H1 (cell line): ENCODE measurements at regions not wholly inside any gene's neighbourhood (a gene's known extent, or its start where the extent isn't known, plus 50 kb on each side); places are given as distances from the start of the nearest gene placed in this dataset.
A peak's percentile ranks its signal among the peaks of the same experiment; 100 is the strongest.

Experiments used
- CTCF ChIA-PET: fragments of 300-600 bp; sonication (Branson Sonifier 250); formaldehyde crosslinking; loops from one replicate; lab custom pipeline; 2021; ENCODE audit not compliant: partially characterized antibody; lab: Charles Lee
- POLR2A ChIA-PET: fragments of 300-600 bp; sonication (Branson Sonifier 250); formaldehyde crosslinking; loops from one replicate; lab custom pipeline; 2021; ENCODE audit warnings: inconsistent platforms; ENCODE audit not compliant: partially characterized antibody; lab: Charles Lee
- DNase-seq, 2 experiments: peaks; one replicate each; pipeline versions ENCODE4 v3.0.0 to v3.0.0-alpha.2; 2010 to 2022; ENCODE audit warnings: low spot score in 2 of 2, low read depth in 1 of 2, mixed read lengths in 1 of 2
- FAIRE-seq: peaks from 2 replicates; lab custom pipeline; 2011; peaks lifted over from hg19 to GRCh38; lab: Jason Lieb, UNC
- H2AFZ ChIP-seq: 2 replicates; pipeline ENCODE4 v1.8.1; 2012; ENCODE audit warnings: low read length, inconsistent platforms
- H2AK5ac ChIP-seq: 2 replicates; pipeline ENCODE4 v1.6.1; 2013; ENCODE audit warnings: low read depth, low read length
- H2BK120ac ChIP-seq: replicated peaks from 2 replicates; pipeline ENCODE3; 2013; ENCODE audit warnings: low read depth, low read length, inconsistent platforms
- H2BK12ac ChIP-seq: 2 replicates; pipeline ENCODE4 v1.6.1; 2013; ENCODE audit warnings: low read depth, low read length
- H2BK15ac ChIP-seq: 2 replicates; pipeline ENCODE4 v1.6.1; 2013; ENCODE audit warnings: low read length
- H2BK20ac ChIP-seq: 2 replicates; pipeline ENCODE4 v1.6.1; 2013; ENCODE audit warnings: low read length
- H2BK5ac ChIP-seq: 2 replicates; pipeline ENCODE4 v1.6.1; 2013; ENCODE audit warnings: low read depth, low read length
- H3K14ac ChIP-seq: 2 replicates; pipeline ENCODE4 v1.6.1; 2013; ENCODE audit warnings: inconsistent platforms; ENCODE audit not compliant: insufficient read length
- H3K18ac ChIP-seq: 2 replicates; pipeline ENCODE4 v1.6.1; 2013; ENCODE audit warnings: low read length; ENCODE audit errors: extremely low read depth
- H3K23ac ChIP-seq: 2 replicates; pipeline ENCODE4 v1.6.1; 2013; ENCODE audit warnings: inconsistent platforms; ENCODE audit not compliant: insufficient read length
- H3K23me2 ChIP-seq: 2 replicates; pipeline ENCODE4 v1.6.1; 2013; ENCODE audit warnings: low read depth, low read length
- H3K27ac ChIP-seq: 2 replicates; pipeline ENCODE4 v1.6.1; 2011; ENCODE audit warnings: low read depth, low read length, inconsistent platforms
- H3K27me3 ChIP-seq, 4 experiments: replicated peaks in 1 of 4; 1 replicate in 1 of 4; 2 replicates in 3 of 4; pipeline versions ENCODE4 v1.6.1 to v1.8.1; 2011 to 2013; ENCODE audit warnings: low read length in 3 of 4, mild to moderate bottlenecking in 3 of 4, inconsistent platforms in 2 of 4, mixed read lengths in 2 of 4, moderate library complexity in 1 of 4; ENCODE audit not compliant: control insufficient read depth in 3 of 4, insufficient read depth in 3 of 4; ENCODE audit errors: extremely low read depth in 1 of 4
- H3K36me3 ChIP-seq, 4 experiments: 2 replicates each; pipeline versions ENCODE4 v1.6.1 to v1.8.1; 2011 to 2013; ENCODE audit warnings: mild to moderate bottlenecking in 4 of 4, low read length in 3 of 4, moderate library complexity in 2 of 4, control low read depth in 1 of 4, inconsistent platforms in 1 of 4; ENCODE audit not compliant: insufficient read depth in 4 of 4, control insufficient read depth in 2 of 4
- H3K4ac ChIP-seq: replicated peaks from 2 replicates; pipeline ENCODE3; 2013; ENCODE audit warnings: low read length, low read depth, mixed read lengths, inconsistent platforms; ENCODE audit not compliant: insufficient read length
- H3K4me1 ChIP-seq, 4 experiments: replicated peaks in 1 of 4; 1 replicate in 1 of 4; 2 replicates in 3 of 4; pipeline versions ENCODE4 v1.6.1 to v1.8.1; 2011 to 2013; ENCODE audit warnings: low read length in 3 of 4, inconsistent platforms in 2 of 4, mixed read lengths in 1 of 4; ENCODE audit not compliant: insufficient read depth in 4 of 4, control insufficient read depth in 3 of 4
- H3K4me2 ChIP-seq, 2 experiments: 2 replicates each; pipeline versions ENCODE4 v1.6.1 to v1.8.1; 2011 to 2013; ENCODE audit warnings: low read depth in 2 of 2, low read length in 2 of 2, control low read depth in 1 of 2, inconsistent platforms in 1 of 2, mild to moderate bottlenecking in 1 of 2; ENCODE audit not compliant: insufficient read depth in 1 of 2
- H3K4me3 ChIP-seq, 4 experiments: fragments of 200-600, 300-600 bp in 1 of 4; sonication (generic), shearing (Covaris generic), sonication (Bioruptor Twin) in 1 of 4; 2 replicates each; pipeline versions ENCODE4 v1.5.1 to v1.8.1; 2011 to 2016; ENCODE audit warnings: low read length in 4 of 4, low read depth in 3 of 4, control low read depth in 2 of 4, inconsistent platforms in 2 of 4, mild to moderate bottlenecking in 2 of 4, mixed read lengths in 1 of 4, moderate library complexity in 1 of 4; ENCODE audit not compliant: insufficient read depth in 2 of 4; ENCODE audit errors: extremely low read depth in 1 of 4
- H3K56ac ChIP-seq: replicated peaks from 2 replicates; pipeline ENCODE3; 2013; ENCODE audit warnings: low read depth, mild to moderate bottlenecking, mixed read lengths, low read length, inconsistent platforms; ENCODE audit not compliant: insufficient read length
- H3K79me1 ChIP-seq: 2 replicates; pipeline ENCODE4 v1.6.1; 2013; ENCODE audit warnings: low read depth, low read length, control low read depth
- H3K79me2 ChIP-seq, 2 experiments: 2 replicates each; pipeline versions ENCODE4 v1.6.1 to v1.8.1; 2012 to 2013; ENCODE audit warnings: low read length in 2 of 2, mild to moderate bottlenecking in 2 of 2, inconsistent platforms in 1 of 2; ENCODE audit not compliant: insufficient read depth in 2 of 2, control insufficient read depth in 1 of 2
- H3K9ac ChIP-seq, 4 experiments: replicated peaks in 1 of 4; 1 replicate in 1 of 4; 2 replicates in 3 of 4; pipeline versions ENCODE4 v1.6.1 to v1.8.1; 2011 to 2013; ENCODE audit warnings: low read depth in 3 of 4, low read length in 3 of 4, control low read depth in 2 of 4, mild to moderate bottlenecking in 2 of 4, moderate library complexity in 2 of 4, inconsistent platforms in 1 of 4; ENCODE audit errors: extremely low read depth in 1 of 4
- H3K9me3 ChIP-seq, 2 experiments: 2 replicates each; pipeline versions ENCODE4 v1.6.1 to v1.8.1; 2012 to 2013; ENCODE audit warnings: mild to moderate bottlenecking in 2 of 2, moderate library complexity in 2 of 2, control low read depth in 1 of 2, inconsistent platforms in 1 of 2, low read depth in 1 of 2, low read length in 1 of 2, mixed read lengths in 1 of 2; ENCODE audit not compliant: insufficient read depth in 2 of 2
- H4K20me1 ChIP-seq, 2 experiments: replicated peaks in 1 of 2; 2 replicates each; pipeline versions ENCODE3 to v1.8.1; 2011 to 2013; ENCODE audit warnings: inconsistent platforms in 2 of 2, low read length in 2 of 2, mild to moderate bottlenecking in 1 of 2; ENCODE audit not compliant: insufficient read depth in 2 of 2, control insufficient read depth in 1 of 2
- H4K5ac ChIP-seq: 2 replicates; pipeline ENCODE4 v1.6.1; 2013; ENCODE audit warnings: low read length, low read depth, mixed read lengths, inconsistent platforms; ENCODE audit not compliant: insufficient read length
- H4K8ac ChIP-seq: 2 replicates; pipeline ENCODE4 v1.8.0; 2013; ENCODE audit warnings: mild to moderate bottlenecking, moderate library complexity, low read length, inconsistent platforms; ENCODE audit not compliant: insufficient read depth; ENCODE audit errors: extremely low read depth
- H4K91ac ChIP-seq: replicated peaks from 2 replicates; pipeline ENCODE3; 2013; ENCODE audit warnings: low read length, mixed read lengths, inconsistent platforms; ENCODE audit not compliant: insufficient read length
- BACH1 ChIP-seq: IDR thresholded peaks from 2 replicates; pipeline ENCODE4 v1.6.1; 2012; ENCODE audit warnings: low read length, improper control_type of control experiment
- CEBPB ChIP-seq: IDR thresholded peaks from 2 replicates; pipeline ENCODE4 v1.6.1; 2012; ENCODE audit warnings: low read depth, low read length
- CTCF ChIP-seq, 3 experiments: IDR thresholded peaks; 1 replicate in 2 of 3; 2 replicates in 1 of 3; pipeline versions ENCODE4 v1.5.1 to v1.6.1; 2011; ENCODE audit warnings: low read length in 3 of 3, mild to moderate bottlenecking in 3 of 3, inconsistent platforms in 2 of 3, low read depth in 1 of 3, moderate library complexity in 1 of 3; ENCODE audit not compliant: insufficient read depth in 1 of 3; ENCODE audit errors: control extremely low read depth in 1 of 3
- RAD21 ChIP-seq, 2 experiments: IDR thresholded peaks in 1 of 2; conservative IDR thresholded peaks in 1 of 2; 2 replicates each; pipeline ENCODE4 v1.6.1; 2011; ENCODE audit warnings: low read depth in 2 of 2, low read length in 2 of 2, improper control_type of control experiment in 1 of 2, inconsistent platforms in 1 of 2, mild to moderate bottlenecking in 1 of 2, moderate library complexity in 1 of 2
- WGBS, 2 experiments: shearing (Covaris generic) in 1 of 2; methylation state at CpG; one replicate each; pipeline versions ENCODE4 v1.1.6 to v1.1.7; 2013 to 2015; ENCODE audit warnings: low lambda C conversion rate in 2 of 2, mixed read lengths in 2 of 2, inconsistent platforms in 1 of 2, low coverage in 1 of 2, missing lambda C conversion rate in 1 of 2; ENCODE audit not compliant: insufficient replicate concordance in 2 of 2, insufficient coverage in 1 of 2, insufficient read length in 1 of 2; ENCODE audit errors: extremely low coverage in 1 of 2, missing lambda C conversion rate in 1 of 2; 5-methylcytosine and 5-hydroxymethylcytosine counted together

- no peak overlapping the region for H3K4me2 ChIP-seq
- no peaks in the 10 kb centered on the region for H3K79me2 ChIP-seq
- no peak overlapping the region for H3K56ac ChIP-seq
- peaks cover 0 to 4% (median 3%) of the 10 kb centered on the region in 4 experiments; a peak in 5 of 7 replicates for H3K4me1 ChIP-seq
- no peaks in the 10 kb centered on the region for H3K79me1 ChIP-seq
- no peak overlapping the region for H3K4me3 ChIP-seq
- WGBS, 2 experiments: 83% methylated on average over 14 of the region's 14 CpGs; no CpG with 5 or more reads in 1 of the 2 experiments
- no peak overlapping the region for H3K9ac ChIP-seq
- H3K9me3 ChIP-seq: peaks cover 0 to 6% of the 10 kb centered on the region in 2 experiments; a peak in 2 of 4 replicates
- FAIRE-seq: no peak
- H3K27me3 ChIP-seq: peaks cover 4 to 52% (median 39%) of the 10 kb centered on the region in 4 experiments
- H3K36me3 ChIP-seq: no peaks in the 10 kb centered on the region
- no peak for DNase-seq
- no peak overlapping the region for H3K23ac ChIP-seq
- no peak overlapping the region; the same call in 1 of the 2 replicates for H2BK12ac ChIP-seq
- H2BK120ac ChIP-seq: no peak overlapping the region
- H2BK15ac ChIP-seq: 0 out of 2 replicates have a peak overlapping the region, but pooled peaks have one; percentile 29
- H3K23me2 ChIP-seq: no peaks in the 10 kb centered on the region
- peak overlapping the region; percentile 4; the same call in 1 of the 2 replicates for H4K8ac ChIP-seq
- H4K20me1 ChIP-seq: no peaks in the 10 kb centered on the region
- no peak overlapping the region for H2AK5ac ChIP-seq
- peak in 2 of 3 experiments; percentile 2 to 19; a peak in 2 of 4 replicates for TF ChIP-seq CTCF (IDR thresholded peaks at IDR 0.05; ENCODE audit: control extremely low read depth in 1 of 3, insufficient read depth in 1 of 3, low read depth in 1 of 3, low read length in 3 of 3)
- no peak for TF ChIP-seq BACH1
- no peak for TF ChIP-seq CEBPB
- peak in 1 of 2 experiments; percentile 10; a peak in 1 of 4 replicates for TF ChIP-seq RAD21 (IDR thresholded peaks at IDR 0.05 in 1 of 2, conservative IDR thresholded peaks at IDR 0.05 in 1 of 2; ENCODE audit: low read depth in 2 of 2, low read length in 2 of 2)
- H2BK5ac ChIP-seq: no peak overlapping the region
- H3K27ac ChIP-seq: no peak overlapping the region
- 0 out of 2 replicates have a peak overlapping the region, but pooled peaks have one; percentile 32 for H2BK20ac ChIP-seq
- ChIA-PET CTCF (interaction anchor here (0.9 to 3.5 kb wide), 7 partner anchors 10 to 89 kb away, joined by 3 to 14 read pairs (median 9); no protein-coding TSS in a partner anchor), POLR2A (no interaction called here)
- no peak overlapping the region for H3K4ac ChIP-seq
- no peak overlapping the region for H3K18ac ChIP-seq
- H2AFZ ChIP-seq: no peak overlapping the region
- no peak overlapping the region for H4K91ac ChIP-seq
- H3K14ac ChIP-seq: no peak overlapping the region
- no peak overlapping the region for H4K5ac ChIP-seq
These were observed 84.2 kb upstream of the FOXC1 start for GRCh38 chr6:1525364-1526038.
